ENCODE measurements at regions not wholly inside any gene's neighbourhood (a gene's known extent, or its start where the extent isn't known, plus 50 kb on each side); places are given as distances from the start of the nearest gene placed in this dataset.

DNA sequence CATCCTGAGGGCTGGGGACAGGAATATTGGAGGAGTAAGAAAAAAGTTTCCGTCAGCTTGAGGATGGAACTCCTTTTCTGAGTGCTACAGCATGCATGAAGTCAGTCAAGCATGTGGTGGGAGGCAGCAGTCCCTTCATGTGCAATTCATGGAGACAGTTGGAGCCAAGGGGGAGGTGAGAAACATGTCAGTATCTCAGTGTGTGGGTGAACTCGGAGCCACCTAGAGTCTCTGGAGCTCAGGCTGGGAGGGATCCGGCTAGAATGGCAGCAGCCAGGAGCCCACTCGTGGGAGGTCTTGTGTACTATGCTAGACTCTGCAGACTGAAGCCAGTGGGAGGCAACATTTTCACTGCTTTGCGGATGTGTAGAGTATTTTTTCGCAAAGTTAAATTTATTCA is 60.3 kb downstream of the AVPR1A start:
- no peak for DNase-seq
- TF ChIP-seq, protein P1, sequence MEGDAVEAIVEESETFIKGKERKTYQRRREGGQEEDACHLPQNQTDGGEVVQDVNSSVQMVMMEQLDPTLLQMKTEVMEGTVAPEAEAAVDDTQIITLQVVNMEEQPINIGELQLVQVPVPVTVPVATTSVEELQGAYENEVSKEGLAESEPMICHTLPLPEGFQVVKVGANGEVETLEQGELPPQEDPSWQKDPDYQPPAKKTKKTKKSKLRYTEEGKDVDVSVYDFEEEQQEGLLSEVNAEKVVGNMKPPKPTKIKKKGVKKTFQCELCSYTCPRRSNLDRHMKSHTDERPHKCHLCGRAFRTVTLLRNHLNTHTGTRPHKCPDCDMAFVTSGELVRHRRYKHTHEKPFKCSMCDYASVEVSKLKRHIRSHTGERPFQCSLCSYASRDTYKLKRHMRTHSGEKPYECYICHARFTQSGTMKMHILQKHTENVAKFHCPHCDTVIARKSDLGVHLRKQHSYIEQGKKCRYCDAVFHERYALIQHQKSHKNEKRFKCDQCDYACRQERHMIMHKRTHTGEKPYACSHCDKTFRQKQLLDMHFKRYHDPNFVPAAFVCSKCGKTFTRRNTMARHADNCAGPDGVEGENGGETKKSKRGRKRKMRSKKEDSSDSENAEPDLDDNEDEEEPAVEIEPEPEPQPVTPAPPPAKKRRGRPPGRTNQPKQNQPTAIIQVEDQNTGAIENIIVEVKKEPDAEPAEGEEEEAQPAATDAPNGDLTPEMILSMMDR (IDR thresholded peaks at IDR 0.05): no peak
- no peak for TF ChIP-seq POLR2A (IDR thresholded peaks at IDR 0.05)
- TF ChIP-seq EP300 (IDR thresholded peaks at IDR 0.05; ENCODE audit: low read depth): no peak
- no peak for TF ChIP-seq POLR2AphosphoS5 (IDR thresholded peaks at IDR 0.05)
- intact Hi-C loops (cut with DNase I; ENCODE audit: low total_unique reads): no loop called here
- WGBS, 2 donors (ENCODE audit: low coverage in 1 of 2): 81 to 83% methylated on average over 3 to 6 of the region's 6 CpGs
- no peaks in the 10 kb centered on the region for H3K4me1 ChIP-seq
- H3K27ac ChIP-seq: no peak overlapping the region
- in situ Hi-C loops (cut with MboI; ENCODE audit: low pct_ligation_motif_present in 1 of 4, low pct_unique_long_range_greater_than_20kb in 1 of 4, low sequenced_read_pairs in 3 of 4): no loop called here
- H3K4me3 ChIP-seq: no peak overlapping the region
- H3K9me3 ChIP-seq: no peaks in the 10 kb centered on the region
- H3K27me3 ChIP-seq: no peaks in the 10 kb centered on the region
- H3K36me3 ChIP-seq: no peaks in the 10 kb centered on the region

DNA sequence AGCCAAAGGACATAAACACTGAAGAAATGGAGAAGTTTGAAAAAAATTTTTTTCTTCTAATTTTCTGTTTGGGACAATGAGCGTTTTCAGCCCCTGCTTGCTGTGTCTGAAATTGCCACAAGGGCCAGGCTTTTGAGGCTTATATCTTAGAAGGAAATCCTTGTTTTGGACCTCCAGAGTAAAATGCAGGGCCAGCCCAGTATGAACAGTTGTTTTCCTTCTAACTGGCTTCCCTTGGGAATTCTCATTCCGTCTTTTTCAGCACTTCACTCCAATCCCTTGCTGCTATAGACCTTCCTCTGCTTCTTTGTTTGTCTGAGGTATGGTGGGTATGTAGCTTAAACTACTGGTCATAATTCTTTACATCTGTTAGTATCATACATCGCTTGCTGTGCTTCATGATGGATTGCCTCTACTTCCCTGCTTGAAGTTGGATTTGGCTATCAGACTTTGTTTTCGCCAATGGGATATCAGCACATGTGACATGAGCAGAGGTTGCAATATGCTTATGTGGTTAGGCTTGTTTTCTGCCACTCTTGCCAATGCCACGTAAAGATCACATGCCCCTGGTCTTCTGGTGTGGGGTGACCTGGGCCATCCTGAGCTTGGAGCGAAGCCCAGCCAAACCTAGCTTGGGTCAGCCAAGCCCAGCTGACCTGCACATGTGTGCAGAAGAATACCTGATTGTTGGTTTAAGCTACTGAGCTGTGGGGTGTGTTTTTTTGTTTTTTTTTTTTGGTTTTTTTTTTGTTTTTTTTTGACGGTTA is 64.7 kb downstream of the AVPR1A start:
- Histone ChIP-seq H3K27ac (no peak overlapping the region), H3K36me3 (no peaks in the 10 kb centered on the region), H3K4me1 (peaks cover 0 to 5% (median 0%) of the 10 kb centered on the region in 4 donors), H3K27me3 (no peaks in the 10 kb centered on the region), H3K9me3 (no peaks in the 10 kb centered on the region), H3K4me3 (no peak overlapping the region)
- intact Hi-C loops (cut with DNase I; ENCODE audit: low total_unique reads): no loop called here
- in situ Hi-C loops (cut with MboI; ENCODE audit: low pct_ligation_motif_present in 1 of 4, low pct_unique_long_range_greater_than_20kb in 1 of 4, low sequenced_read_pairs in 3 of 4): no loop called here
- no peak for DNase-seq
- 72 to 78% methylated on average over 4 to 7 of the region's 7 CpGs for WGBS, 2 donors (ENCODE audit: low coverage in 1 of 2)
- TF ChIP-seq POLR2AphosphoS5 (IDR thresholded peaks at IDR 0.05): no peak
- TF ChIP-seq POLR2A (IDR thresholded peaks at IDR 0.05): no peak
- no peak for TF ChIP-seq EP300 (IDR thresholded peaks at IDR 0.05; ENCODE audit: low read depth)
- TF ChIP-seq, protein P1 (IDR thresholded peaks at IDR 0.05): no peak

DNA sequence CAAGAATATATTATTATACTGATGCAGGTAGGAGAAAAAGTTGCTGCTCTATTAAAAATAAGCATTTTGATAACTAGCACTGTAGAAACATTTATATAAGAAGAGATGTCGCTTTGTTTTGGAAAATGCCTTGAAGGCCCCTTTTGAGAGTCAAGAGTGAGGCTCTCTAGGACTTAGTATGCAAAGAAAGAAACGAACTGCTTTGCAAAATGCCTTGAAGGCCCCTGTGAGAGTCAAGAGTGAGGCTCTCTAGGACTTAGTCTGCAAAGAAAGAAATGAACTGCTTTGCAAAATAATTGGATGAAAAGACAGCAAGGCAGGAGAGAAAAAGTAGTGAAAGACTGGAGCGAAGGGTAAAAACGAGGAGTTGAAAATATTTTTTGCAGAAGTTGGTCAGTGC is 65.9 kb downstream of the AVPR1A start:
- in situ Hi-C loops (cut with MboI; ENCODE audit: low pct_ligation_motif_present in 1 of 4, low pct_unique_long_range_greater_than_20kb in 1 of 4, low sequenced_read_pairs in 3 of 4): no loop called here
- 63 to 76% methylated on average over 4 of the region's 4 CpGs for WGBS, 2 donors (ENCODE audit: low coverage in 1 of 2)
- no peak overlapping the region for H3K4me3 ChIP-seq
- no peaks in the 10 kb centered on the region for H3K9me3 ChIP-seq
- intact Hi-C loops (cut with DNase I; ENCODE audit: low total_unique reads): no loop called here
- no peak for TF ChIP-seq POLR2AphosphoS5 (IDR thresholded peaks at IDR 0.05)
- TF ChIP-seq, protein P1 (IDR thresholded peaks at IDR 0.05): no peak
- no peak for TF ChIP-seq POLR2A (IDR thresholded peaks at IDR 0.05)
- TF ChIP-seq EP300 (IDR thresholded peaks at IDR 0.05; ENCODE audit: low read depth): no peak
- no peaks in the 10 kb centered on the region for H3K27me3 ChIP-seq
- no peaks in the 10 kb centered on the region for H3K36me3 ChIP-seq
- H3K4me1 ChIP-seq: peaks cover 0 to 5% (median 0%) of the 10 kb centered on the region in 4 donors
- H3K27ac ChIP-seq: no peak overlapping the region
- no peak for DNase-seq

DNA sequence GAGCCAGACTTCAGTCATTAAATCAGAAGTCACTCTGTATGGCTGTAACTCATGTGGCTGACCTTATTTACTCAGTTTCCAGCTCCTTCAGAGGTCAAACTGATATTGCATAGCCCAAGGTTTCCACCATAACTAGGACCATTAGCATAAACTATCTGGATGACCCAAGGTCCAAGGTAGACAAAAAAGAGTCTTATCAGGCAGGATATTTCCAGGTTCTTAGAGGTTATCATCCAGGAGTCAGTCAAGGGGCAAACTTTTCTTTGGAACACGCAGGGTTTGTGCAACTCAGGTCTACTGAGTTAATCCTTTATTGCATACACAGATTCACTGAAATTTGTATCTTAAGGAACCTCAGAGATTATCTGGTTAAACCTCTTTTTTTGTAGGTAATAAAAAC is 66.5 kb downstream of the AVPR1A start:
- TF ChIP-seq, protein P1 (IDR thresholded peaks at IDR 0.05): no peak
- TF ChIP-seq EP300 (IDR thresholded peaks at IDR 0.05; ENCODE audit: low read depth) (no peak), POLR2AphosphoS5 (IDR thresholded peaks at IDR 0.05) (no peak), POLR2A (IDR thresholded peaks at IDR 0.05) (no peak)
- Histone ChIP-seq H3K27ac (no peak overlapping the region), H3K4me1 (peaks cover 0 to 5% (median 0%) of the 10 kb centered on the region in 4 donors), H3K27me3 (no peaks in the 10 kb centered on the region), H3K36me3 (no peaks in the 10 kb centered on the region), H3K9me3 (no peaks in the 10 kb centered on the region), H3K4me3 (no peak overlapping the region)
- in situ Hi-C loops (cut with MboI; ENCODE audit: low pct_ligation_motif_present in 1 of 4, low pct_unique_long_range_greater_than_20kb in 1 of 4, low sequenced_read_pairs in 3 of 4): no loop called here
- WGBS, 2 donors (ENCODE audit: low coverage in 1 of 2): 50 to 65% methylated on average over 1 of the region's 1 CpG
- intact Hi-C loops (cut with DNase I; ENCODE audit: low total_unique reads): no loop called here
- no peak for DNase-seq
